ENCODE measurements at regions not wholly inside any gene's neighbourhood (a gene's known extent, or its start where the extent isn't known, plus 50 kb on each side); places are given as distances from the start of the nearest gene placed in this dataset.

- CTCF ChIA-PET = no interaction called here
- H3K27ac ChIP-seq (ENCODE audit: low read depth, low read length, poor library complexity, severe bottlenecking) = no peak overlapping the region
- H3K4me3 ChIP-seq (ENCODE audit: low read depth, low read length, poor library complexity, severe bottlenecking) = no peak overlapping the region
- TF ChIP-seq CTCF (conservative IDR thresholded peaks at IDR 0.05; ENCODE audit: low read depth, low read length) (no peak), EZH2 (IDR thresholded peaks at IDR 0.05; ENCODE audit: borderline replicate concordance, low read depth, low read length, poor library complexity, severe bottlenecking) (no peak)
- no peak for DNase-seq (ENCODE audit: low spot score)
- no peaks in the 10 kb centered on the region for H3K9me3 ChIP-seq (ENCODE audit: low read depth, low read length, poor library complexity, severe bottlenecking)
- H3K4me1 ChIP-seq (ENCODE audit: insufficient read depth, low read length, poor library complexity, severe bottlenecking) = no peaks in the 10 kb centered on the region
- no peaks in the 10 kb centered on the region for H3K36me3 ChIP-seq (ENCODE audit: insufficient read depth, low read length, poor library complexity, severe bottlenecking)
- no peaks in the 10 kb centered on the region for H3K27me3 ChIP-seq (replicated peaks; ENCODE audit: insufficient read depth, low read depth, low read length, poor library complexity)
- POLR2A ChIA-PET (ENCODE audit: low non-redundant PET) = no interaction called here
- BruUV-seq (replicated peaks) = no TSS peak
- intact Hi-C loops (cut with micrococcal nuclease; ENCODE audit: unreplicated experiment) = no loop called here
These were observed 175.2 kb upstream of the ADAMTS3 start for GRCh38 chr4:72744103-72744725.

- intact Hi-C loops (cut with micrococcal nuclease; ENCODE audit: unreplicated experiment) = no loop called here
- Histone ChIP-seq H3K4me3 (ENCODE audit: low read depth, low read length, poor library complexity, severe bottlenecking) (no peak overlapping the region), H3K9me3 (ENCODE audit: low read depth, low read length, poor library complexity, severe bottlenecking) (no peaks in the 10 kb centered on the region), H3K4me1 (ENCODE audit: insufficient read depth, low read length, poor library complexity, severe bottlenecking) (no peaks in the 10 kb centered on the region), H3K27me3 (replicated peaks; ENCODE audit: insufficient read depth, low read depth, low read length, poor library complexity) (no peaks in the 10 kb centered on the region), H3K36me3 (ENCODE audit: insufficient read depth, low read length, poor library complexity, severe bottlenecking) (no peaks in the 10 kb centered on the region), H3K27ac (ENCODE audit: low read depth, low read length, poor library complexity, severe bottlenecking) (no peak overlapping the region)
- POLR2A ChIA-PET (ENCODE audit: low non-redundant PET) = no interaction called here
- no peak for DNase-seq (ENCODE audit: low spot score)
- BruUV-seq (replicated peaks) = no TSS peak
- CTCF ChIA-PET = no interaction called here
- TF ChIP-seq EZH2 (IDR thresholded peaks at IDR 0.05; ENCODE audit: borderline replicate concordance, low read depth, low read length, poor library complexity, severe bottlenecking) = no peak
- TF ChIP-seq CTCF (conservative IDR thresholded peaks at IDR 0.05; ENCODE audit: low read depth, low read length) = no peak
These were observed 174.1 kb upstream of the ADAMTS3 start for GRCh38 chr4:72743078-72743477.

- TF ChIP-seq EZH2 (IDR thresholded peaks at IDR 0.05; ENCODE audit: borderline replicate concordance, low read depth, low read length, poor library complexity, severe bottlenecking) (no peak), CTCF (conservative IDR thresholded peaks at IDR 0.05; ENCODE audit: low read depth, low read length) (no peak)
- ChIA-PET POLR2A (ENCODE audit: low non-redundant PET) (no interaction called here), CTCF (no interaction called here)
These were observed 146.3 kb upstream of the ADAMTS3 start for GRCh38 chr4:72715299-72715698.

More at GRCh38 chr4:72715299-72715698, 146.3 kb upstream of the ADAMTS3 start:
- intact Hi-C loops (cut with micrococcal nuclease; ENCODE audit: unreplicated experiment) = no loop called here
- no peak overlapping the region for H3K4me3 ChIP-seq (ENCODE audit: low read depth, low read length, poor library complexity, severe bottlenecking)
- no TSS peak for BruUV-seq (replicated peaks)
- no peak overlapping the region for H3K27ac ChIP-seq (ENCODE audit: low read depth, low read length, poor library complexity, severe bottlenecking)
- H3K4me1 ChIP-seq (ENCODE audit: insufficient read depth, low read length, poor library complexity, severe bottlenecking) = no peaks in the 10 kb centered on the region
- DNase-seq (ENCODE audit: low spot score) = no peak
- H3K36me3 ChIP-seq (ENCODE audit: insufficient read depth, low read length, poor library complexity, severe bottlenecking) = no peaks in the 10 kb centered on the region
- H3K27me3 ChIP-seq (replicated peaks; ENCODE audit: insufficient read depth, low read depth, low read length, poor library complexity) = no peaks in the 10 kb centered on the region
- H3K9me3 ChIP-seq (ENCODE audit: low read depth, low read length, poor library complexity, severe bottlenecking) = no peaks in the 10 kb centered on the region
